NCI-H1436 (cell line): ENCODE measurements at regions not wholly inside any gene's neighbourhood (a gene's known extent, or its start where the extent isn't known, plus 50 kb on each side); places are given as distances from the start of the nearest gene placed in this dataset.
A peak's percentile ranks its signal among the peaks of the same experiment; 100 is the strongest.
"Not testable (repeated sequence)": the region's sequence is repeated elsewhere in the genome, so short reads cannot be mapped to it uniquely, and the experiment has no call there.

Experiments
- DNase-seq: peaks from one replicate; lab custom pipeline; 2025; lab: John Stamatoyannopoulos, UW

DNA sequence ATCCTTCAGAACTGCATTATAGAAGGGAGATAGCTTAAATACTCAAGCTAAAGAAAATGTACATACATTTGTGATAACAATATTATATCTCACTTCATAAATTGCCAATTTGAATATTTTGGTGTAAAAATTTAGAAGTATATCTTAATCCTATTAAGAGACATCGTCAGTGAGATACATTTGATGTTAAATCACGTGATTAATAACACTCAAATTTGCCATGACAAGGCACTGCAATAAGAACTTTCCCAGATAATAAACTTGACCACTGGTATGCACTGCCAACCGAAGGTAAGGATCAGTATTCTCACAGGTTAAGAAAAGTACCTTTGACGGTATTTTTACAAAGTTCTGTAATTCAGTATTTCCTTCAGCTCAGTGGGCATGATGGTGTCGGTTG is 764.7 kb upstream of the FRG1 start:
- no peak for DNase-seq

- DNase-seq: no peak
Measured at GRCh38 chr4:189177130-189177529, 763.5 kb upstream of the FRG1 start.

- no peak for DNase-seq
Measured at GRCh38 chr4:189178125-189178746, 762.4 kb upstream of the FRG1 start.

GRCh38 chr4:189185810-189186432 is 754.8 kb upstream of the FRG1 start:
- DNase-seq: no peak

GRCh38 chr4:189187531-189188052 is 753.1 kb upstream of the FRG1 start:
- no peak for DNase-seq

GRCh38 chr4:189198624-189199023 is 742.0 kb upstream of the FRG1 start:
- no peak for DNase-seq

GRCh38 chr4:189200353-189200752 is 740.3 kb upstream of the FRG1 start:
- peak; percentile 45 for DNase-seq

DNA sequence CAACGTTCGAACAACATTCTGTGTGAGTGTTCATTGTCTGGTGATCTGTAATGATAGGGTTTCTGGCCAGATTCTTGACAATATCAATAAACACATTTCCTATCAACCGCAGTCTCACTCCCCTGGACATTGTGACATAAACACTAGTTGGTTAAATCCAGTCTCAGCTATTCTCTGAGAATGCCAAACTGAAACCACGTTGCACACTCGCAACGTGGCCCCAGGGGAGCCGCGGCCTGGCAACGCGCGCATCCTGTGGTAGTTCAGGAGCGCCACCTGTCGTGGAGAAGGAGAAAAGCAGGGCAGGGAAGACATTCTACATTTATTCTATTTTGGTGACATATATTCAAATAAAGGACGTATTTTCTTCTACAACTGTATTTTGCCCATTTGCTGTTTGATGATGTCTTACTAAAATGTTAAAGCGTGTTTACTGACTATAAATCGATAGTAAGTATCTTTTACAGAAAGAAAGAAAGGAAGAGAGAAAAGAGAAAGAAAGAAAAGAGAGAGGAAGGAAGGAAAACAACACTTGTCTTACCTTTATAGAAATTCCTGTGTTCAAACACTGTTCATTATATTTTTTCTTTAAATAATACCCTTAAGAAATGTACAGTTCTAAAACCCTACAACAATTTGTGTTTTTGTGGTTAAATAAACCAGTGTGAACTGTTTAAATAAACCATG is 738.3 kb upstream of the FRG1 start:
- DNase-seq: peak; percentile 76

DNA sequence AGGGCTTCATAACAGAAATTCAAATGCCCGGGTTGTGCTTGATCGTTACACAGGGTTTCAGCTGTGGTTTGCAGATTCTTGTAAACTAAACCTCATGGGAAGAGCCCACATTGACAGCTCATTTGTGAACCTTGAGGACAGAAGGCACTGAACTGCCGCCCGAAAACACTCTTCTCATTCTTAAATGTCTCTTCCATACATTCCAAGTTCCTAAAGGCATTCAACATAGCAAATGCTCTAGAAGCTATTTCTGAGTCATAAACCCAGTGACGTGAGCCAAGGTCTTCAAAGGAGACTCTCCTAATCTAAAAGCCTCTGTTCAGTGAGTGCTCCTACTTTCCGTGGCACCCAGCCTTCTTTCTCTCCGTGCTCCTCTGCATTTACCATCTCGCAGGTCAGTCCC is 737.8 kb upstream of the FRG1 start:
- DNase-seq: no peak

GRCh38 chr4:189204616-189205015 is 736.1 kb upstream of the FRG1 start:
- no peak for DNase-seq

DNA sequence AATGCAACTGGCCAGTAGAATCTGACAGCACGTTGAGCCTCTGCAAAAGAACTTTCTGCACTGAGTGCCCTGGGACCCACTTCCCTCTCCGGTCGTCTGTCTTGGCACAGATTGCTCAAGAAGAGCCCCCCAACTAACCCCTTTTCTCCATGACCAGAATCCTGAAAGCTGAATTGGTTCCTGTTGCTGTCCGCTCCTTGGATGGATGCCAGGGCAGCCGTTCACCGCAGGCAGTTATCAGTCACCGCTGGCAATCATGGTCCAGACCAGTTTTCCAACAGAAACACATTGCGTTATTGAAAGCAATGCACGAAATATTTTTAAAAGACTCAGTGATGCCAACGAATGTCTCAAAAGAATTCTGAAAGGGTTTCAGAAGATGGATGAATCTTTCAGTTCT is 733.7 kb upstream of the FRG1 start:
- no peak for DNase-seq

DNA sequence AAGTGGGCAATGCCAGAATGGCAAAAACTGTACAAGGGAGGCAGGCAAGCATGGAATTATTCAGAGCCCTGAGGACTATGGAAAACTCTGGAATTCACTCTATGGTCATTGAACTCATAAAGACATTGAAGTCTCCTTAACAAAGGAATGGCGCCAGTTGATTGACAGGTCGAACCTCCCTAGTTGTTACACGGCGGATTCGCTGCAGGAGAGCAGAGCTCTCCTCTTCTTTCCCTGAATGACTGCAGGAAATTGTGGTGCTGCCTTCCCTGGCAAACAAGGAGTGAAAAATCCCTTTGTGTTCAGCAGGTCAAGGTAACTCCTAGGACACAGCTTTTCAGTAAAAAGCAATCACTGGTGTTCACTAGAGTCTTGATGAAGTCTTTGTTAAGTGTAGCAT is 732.8 kb upstream of the FRG1 start:
- DNase-seq: no peak

DNA sequence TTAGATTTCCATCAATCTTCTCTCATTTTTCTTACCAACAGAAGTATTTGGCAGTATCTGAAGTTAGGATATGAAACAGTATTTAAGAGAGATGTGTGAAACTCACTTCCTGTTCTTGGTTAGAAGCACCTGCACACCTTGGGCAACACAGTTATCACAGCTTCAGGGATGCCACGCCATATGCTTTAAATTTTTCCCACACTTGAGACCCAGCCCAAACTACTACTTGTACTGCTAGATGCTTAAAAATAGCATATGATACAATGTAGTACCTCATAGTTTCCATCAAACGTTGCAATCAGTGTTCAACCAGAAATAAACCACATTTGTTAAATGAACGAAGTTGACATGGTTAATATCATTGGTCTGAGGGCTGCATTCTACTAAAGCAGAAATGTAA is 725.1 kb upstream of the FRG1 start:
- DNase-seq: no peak

GRCh38 chr4:189221691-189222090 is 719.0 kb upstream of the FRG1 start:
- DNase-seq: no peak

GRCh38 chr4:189228726-189229125 is 711.9 kb upstream of the FRG1 start:
- DNase-seq: no peak

GRCh38 chr4:189232274-189232673 is 708.4 kb upstream of the FRG1 start:
- no peak for DNase-seq

DNA sequence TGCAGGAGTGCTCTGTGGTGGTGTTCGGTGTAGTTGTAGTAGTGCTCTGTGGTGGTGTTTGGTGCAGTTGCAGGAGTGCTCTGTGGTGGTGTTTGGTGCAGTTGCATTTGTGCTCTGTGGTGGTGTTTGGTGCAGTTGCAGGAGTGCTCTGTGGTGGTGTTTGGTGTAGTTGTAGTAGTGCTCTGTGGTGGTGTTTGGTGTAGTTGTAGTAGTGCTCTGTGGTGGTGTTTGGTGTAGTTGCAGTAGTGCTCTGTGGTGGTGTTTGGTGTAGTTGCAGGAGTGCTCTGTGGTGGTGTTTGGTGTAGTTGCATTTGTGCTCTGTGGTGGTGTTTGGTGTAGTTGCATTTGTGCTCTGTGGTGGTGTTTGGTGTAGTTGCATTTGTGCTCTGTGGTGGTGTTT is 706.9 kb upstream of the FRG1 start:
- not testable (repeated sequence) for DNase-seq

GRCh38 chr4:189234948-189235347 is 705.7 kb upstream of the FRG1 start:
- DNase-seq: not testable (repeated sequence)

DNA sequence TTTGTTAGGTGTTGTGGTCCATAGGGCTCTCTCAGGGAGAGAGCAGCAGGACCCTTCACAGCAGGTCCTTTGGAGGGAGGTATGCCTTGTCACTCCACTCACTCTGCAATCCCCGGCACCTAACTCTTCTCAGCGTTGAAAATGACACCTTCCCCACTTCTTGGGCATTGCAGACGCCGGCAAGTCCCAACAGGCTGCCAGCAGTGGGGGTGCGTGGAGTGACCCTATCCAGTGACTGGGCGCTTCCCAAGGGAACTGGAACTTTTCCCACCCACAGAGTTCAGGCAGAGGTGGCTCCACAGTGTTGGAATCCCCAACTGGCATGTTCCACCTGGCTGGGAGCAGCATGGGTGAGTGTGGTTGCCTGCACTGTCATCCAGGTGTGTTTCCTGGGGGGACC is 705.1 kb upstream of the FRG1 start:
- no peak for DNase-seq

DNA sequence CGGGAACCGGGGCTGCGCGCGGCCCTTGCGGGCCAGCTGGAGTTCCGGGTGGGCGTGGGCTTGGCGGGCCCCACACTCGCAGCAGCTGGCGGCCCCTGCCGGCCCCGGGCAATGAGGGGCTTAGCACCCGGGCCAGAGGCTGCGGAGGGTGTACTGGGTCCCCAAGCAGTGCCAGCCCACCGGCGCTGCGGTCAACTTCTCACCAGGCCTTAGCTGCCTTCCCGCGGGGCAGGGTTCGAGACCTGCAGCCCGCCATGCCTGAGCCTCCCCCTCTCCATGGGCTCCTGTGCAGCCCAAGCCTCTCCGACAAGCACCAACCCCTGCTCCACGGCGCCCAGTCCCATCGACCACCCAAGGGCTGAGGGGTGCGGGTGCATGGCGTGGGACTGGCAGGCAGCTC is 704.4 kb upstream of the FRG1 start:
- DNase-seq: not testable (repeated sequence)

DNA sequence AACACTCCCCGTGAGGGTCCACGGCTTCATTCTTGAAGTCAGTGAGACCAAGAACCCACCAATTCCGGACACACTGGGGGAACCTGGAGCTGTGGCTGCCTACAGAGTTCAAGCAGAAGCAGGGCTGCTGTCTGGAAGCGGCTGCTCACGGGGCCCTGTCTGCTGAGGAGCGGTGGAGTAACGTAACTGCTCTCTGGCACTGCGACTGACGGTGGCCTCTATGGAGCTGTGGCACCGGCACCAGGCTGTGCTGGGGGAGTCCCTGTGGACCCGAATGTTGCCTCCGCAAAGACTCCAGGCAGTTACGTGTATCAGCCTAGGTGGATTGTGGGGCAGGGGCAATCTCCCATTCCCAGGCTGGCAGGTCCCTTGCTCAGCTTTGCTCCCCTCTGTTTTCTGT is 703.3 kb upstream of the FRG1 start:
- DNase-seq: no peak

DNA sequence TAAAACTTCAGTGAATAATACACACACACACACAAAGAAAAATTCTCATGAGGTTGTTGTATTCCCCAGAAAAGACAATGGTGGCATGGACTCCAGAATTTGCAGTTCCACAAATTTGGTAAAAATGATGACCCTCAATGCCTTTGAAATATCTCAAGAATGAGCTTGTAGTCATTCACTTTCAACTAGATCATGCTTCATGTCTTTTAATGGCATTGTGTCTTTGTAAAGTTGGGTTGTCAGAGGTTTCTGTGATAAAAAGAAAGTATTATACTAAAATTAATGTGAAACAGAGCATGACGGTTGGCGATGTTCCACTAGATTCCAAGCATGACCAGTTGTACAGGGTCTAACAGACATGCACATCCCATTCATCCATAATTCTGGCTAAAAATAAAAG is 685.0 kb upstream of the FRG1 start:
- no peak for DNase-seq

DNA sequence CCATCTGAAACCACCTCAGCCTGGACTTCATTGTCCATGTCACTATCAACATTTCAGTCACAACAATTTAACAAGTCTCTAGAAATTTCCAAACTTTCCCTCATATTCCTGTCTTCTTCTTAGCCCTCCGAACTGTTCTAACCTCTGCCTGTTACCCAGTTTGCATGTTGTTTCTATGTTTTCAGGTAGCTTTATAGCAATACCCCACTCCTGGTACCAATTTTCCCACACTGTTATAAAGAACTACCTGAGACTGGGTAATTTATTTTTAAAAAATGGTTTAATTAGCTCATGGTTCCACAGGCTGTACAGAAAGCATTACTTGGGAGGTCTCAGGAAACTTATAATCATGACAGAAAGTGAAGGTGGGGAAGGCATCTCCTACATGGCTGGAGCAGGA is 679.2 kb upstream of the FRG1 start:
- DNase-seq: no peak
